Skeletal muscle satellite cell (primary cell): ENCODE measurements at regions not wholly inside any gene's neighbourhood (a gene's known extent, or its start where the extent isn't known, plus 50 kb on each side); places are given as distances from the start of the nearest gene placed in this dataset.
"Not testable (repeated sequence)": the region's sequence is repeated elsewhere in the genome, so short reads cannot be mapped to it uniquely, and the experiment has no call there.

Experiments used
- H3K27me3 ChIP-seq: 2 replicates; pipeline ENCODE4 v1.7.0; 2013; ENCODE audit warnings: low read length; ENCODE audit not compliant: control insufficient read depth, insufficient read depth
- H3K36me3 ChIP-seq: 2 replicates; pipeline ENCODE4 v1.7.0; 2013; ENCODE audit warnings: mild to moderate bottlenecking, control low read depth, low read length; ENCODE audit not compliant: insufficient read depth
- H3K4me1 ChIP-seq: 2 replicates; pipeline ENCODE4 v1.7.0; 2013; ENCODE audit warnings: low read length; ENCODE audit not compliant: control insufficient read depth, insufficient read depth
- H3K4me2 ChIP-seq: 2 replicates; pipeline ENCODE4 v1.7.0; 2013; ENCODE audit warnings: mild to moderate bottlenecking, low read length
- H3K4me3 ChIP-seq: 2 replicates; pipeline ENCODE4 v1.7.0; 2013; ENCODE audit warnings: low read length
- H3K9ac ChIP-seq: 2 replicates; pipeline ENCODE4 v1.7.0; 2013; ENCODE audit warnings: mild to moderate bottlenecking, low read depth, low read length, moderate library complexity
- H3K9me3 ChIP-seq: replicated peaks from 2 replicates; pipeline ENCODE4 v1.7.0; 2013; ENCODE audit warnings: mild to moderate bottlenecking, control low read depth, low read length

DNA sequence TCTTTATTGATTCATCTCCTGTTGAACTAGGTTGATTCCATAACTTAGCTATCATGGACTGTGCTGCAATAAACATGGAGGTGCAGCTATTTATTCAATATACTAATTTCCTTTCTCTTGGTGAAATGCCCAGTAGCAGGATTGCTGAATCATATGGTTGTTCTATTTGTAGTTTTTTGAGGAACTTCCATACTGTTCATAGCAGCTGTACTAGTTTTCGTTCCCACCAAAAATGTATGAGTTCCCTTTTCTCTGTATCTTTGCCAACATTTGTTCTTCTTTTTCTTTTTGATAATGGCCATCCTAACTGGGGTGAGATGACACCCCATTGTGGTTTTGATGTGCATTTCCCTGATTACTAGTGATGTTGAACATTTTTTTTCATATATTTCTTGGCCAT is 87.2 kb upstream of the NAV2 start:
- peaks cover 44% of the 10 kb centered on the region for H3K4me1 ChIP-seq
- H3K9me3 ChIP-seq = no peaks in the 10 kb centered on the region
- H3K27me3 ChIP-seq = no peaks in the 10 kb centered on the region
- no peak overlapping the region for H3K4me3 ChIP-seq
- H3K9ac ChIP-seq = no peak overlapping the region
- peaks cover 28% of the 10 kb centered on the region for H3K36me3 ChIP-seq
- H3K4me2 ChIP-seq = peak overlapping the region; percentile 1

DNA sequence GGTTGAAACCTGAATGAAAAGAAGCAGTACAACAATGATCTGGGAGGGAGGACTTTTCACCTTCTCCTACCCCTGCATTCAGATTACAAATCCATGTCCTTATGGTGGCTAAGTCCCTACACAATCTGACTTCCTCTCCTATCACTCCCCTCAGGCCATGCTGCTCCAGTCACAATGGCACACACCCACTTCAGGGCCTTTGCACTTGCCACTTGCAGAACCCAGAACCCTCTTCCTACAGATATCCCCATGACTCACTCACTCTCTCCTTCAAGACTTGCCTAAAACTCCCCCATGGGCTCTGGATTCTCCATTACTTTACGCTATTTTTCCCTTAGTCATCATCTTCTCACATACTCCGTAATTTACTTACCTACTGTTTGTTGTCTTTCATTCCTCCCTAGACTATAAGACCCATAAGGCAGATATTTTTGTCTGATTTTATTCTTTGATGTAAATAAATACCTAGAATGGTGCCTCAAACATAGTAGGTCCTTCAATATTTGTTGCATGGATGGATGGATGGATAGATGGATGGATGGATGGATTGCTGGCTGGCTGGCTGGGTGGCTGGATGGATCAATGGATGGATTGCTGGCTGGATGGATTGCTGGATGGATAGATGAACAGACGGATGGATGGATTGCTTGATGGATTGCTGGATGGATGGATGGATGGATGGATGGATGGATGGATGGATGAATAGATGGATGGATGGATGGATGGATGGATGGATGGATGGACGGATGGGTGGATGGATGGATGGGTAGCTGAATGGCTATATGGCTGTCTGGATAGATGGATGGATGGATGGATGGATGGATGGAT is 94.7 kb upstream of the NAV2 start:
- Histone ChIP-seq H3K4me3 (no peak overlapping the region), H3K36me3 (peaks cover 34% of the 10 kb centered on the region), H3K9me3 (no peaks in the 10 kb centered on the region), H3K9ac (no peak overlapping the region), H3K4me2 (no peak overlapping the region), H3K4me1 (peaks cover 26% of the 10 kb centered on the region), H3K27me3 (no peaks in the 10 kb centered on the region)

DNA sequence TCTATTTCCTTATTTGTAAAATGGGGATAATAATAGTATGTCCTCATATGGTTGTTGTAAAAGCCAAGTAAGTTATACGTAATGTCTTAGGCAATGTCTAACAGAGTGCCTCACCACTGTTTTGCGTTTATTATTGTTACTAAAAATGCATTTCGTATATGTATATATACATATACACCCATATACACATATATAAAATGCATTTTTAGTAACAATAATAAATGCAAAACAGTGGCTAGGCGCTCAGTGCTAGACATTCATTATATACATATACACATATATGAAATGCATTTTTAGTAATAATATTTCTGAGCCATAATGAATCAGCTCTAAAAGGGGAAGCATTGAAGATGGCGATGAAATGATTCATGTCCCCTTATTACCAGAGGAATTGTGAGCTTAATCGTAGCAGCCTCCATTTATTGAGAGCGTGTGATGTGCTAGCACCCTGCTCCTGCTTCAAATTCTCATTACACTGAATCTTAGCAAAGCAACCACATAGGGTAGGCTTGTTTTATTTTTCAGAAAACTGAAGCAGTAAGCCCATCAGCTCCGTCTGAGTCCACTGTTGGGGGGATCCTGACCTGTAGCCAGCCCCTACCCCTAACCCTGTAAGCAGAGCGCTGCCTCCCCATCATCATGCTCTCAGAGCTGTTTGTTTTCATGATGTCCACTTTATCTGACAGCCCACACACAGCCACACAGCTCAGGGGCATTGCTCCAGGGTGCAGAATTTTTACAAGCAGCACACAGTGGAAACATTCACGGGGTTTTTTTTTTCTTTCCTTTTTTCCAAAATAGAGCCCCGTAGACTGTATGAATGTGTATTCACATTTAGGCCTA is 97.1 kb upstream of the NAV2 start:
- Histone ChIP-seq H3K4me2 (no peak overlapping the region), H3K36me3 (peaks cover 51% of the 10 kb centered on the region), H3K27me3 (no peaks in the 10 kb centered on the region), H3K4me3 (no peak overlapping the region), H3K9ac (no peak overlapping the region), H3K9me3 (no peaks in the 10 kb centered on the region), H3K4me1 (peaks cover 26% of the 10 kb centered on the region)

- H3K9ac ChIP-seq = no peak overlapping the region
- peaks cover 26% of the 10 kb centered on the region for H3K4me1 ChIP-seq
- no peak overlapping the region for H3K4me3 ChIP-seq
- no peaks in the 10 kb centered on the region for H3K27me3 ChIP-seq
- peaks cover 60% of the 10 kb centered on the region for H3K36me3 ChIP-seq
- no peak overlapping the region for H3K4me2 ChIP-seq
- H3K9me3 ChIP-seq = no peaks in the 10 kb centered on the region
These were observed 98.2 kb upstream of the NAV2 start for GRCh38 chr11:19614370-19614940.

GRCh38 chr11:19612025-19612424 is 100.6 kb upstream of the NAV2 start:
- H3K9me3 ChIP-seq, H3K9ac ChIP-seq, H3K27me3 ChIP-seq, H3K4me3 ChIP-seq, H3K4me2 ChIP-seq: not testable (repeated sequence)
- peaks cover 73% of the 10 kb centered on the region for H3K36me3 ChIP-seq
- peaks cover 41% of the 10 kb centered on the region for H3K4me1 ChIP-seq

- H3K36me3 ChIP-seq = peaks cover 69% of the 10 kb centered on the region
- no peaks in the 10 kb centered on the region for H3K9me3 ChIP-seq
- H3K27me3 ChIP-seq = no peaks in the 10 kb centered on the region
- H3K4me3 ChIP-seq = no peak overlapping the region
- H3K4me2 ChIP-seq = peak overlapping the region; percentile 42
- H3K9ac ChIP-seq = no peak overlapping the region
- H3K4me1 ChIP-seq = peaks cover 57% of the 10 kb centered on the region
These were observed 104.8 kb upstream of the NAV2 start for GRCh38 chr11:19607656-19608360.

DNA sequence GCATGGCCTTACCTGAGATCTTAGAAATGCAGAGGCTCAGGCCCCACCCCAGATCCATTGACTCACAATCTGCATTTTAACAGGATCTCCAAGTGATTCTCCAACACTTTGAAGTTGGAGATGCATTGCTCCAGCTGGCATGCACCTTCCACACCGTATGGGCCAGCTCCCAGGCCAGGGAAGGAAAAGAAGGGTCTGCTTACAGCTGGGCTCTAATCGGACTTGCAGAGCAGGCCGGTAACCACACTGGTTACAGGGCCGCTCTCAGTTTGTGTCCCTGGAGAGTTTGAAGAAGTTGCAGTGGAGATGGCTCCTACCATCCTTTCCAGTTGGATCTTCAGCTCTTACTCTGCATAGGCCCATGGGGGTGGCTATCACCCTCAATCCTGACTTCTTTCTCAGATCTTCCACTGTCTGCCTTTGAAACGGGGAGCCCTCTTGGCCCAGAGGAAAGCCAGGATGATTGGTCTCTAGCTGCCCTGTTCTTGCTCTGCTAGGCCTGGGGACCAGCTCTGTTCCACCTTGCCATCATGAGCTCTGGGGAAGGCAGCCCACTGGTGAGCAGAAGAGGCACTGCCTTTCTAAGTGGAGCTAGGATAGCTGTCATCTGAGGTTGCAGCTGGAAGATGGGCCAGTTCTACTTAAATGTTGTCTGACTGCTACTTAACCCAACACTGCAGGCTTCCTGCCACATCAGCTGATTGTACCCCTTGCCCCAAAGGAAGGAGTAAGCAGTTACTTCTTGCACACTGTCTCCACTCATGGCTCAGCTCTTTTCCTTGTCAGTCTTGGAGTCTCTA is 105.6 kb upstream of the NAV2 start:
- Histone ChIP-seq H3K36me3 (peaks cover 70% of the 10 kb centered on the region), H3K27me3 (no peaks in the 10 kb centered on the region), H3K4me2 (peak overlapping the region; percentile 42), H3K9ac (no peak overlapping the region), H3K4me1 (peaks cover 65% of the 10 kb centered on the region), H3K9me3 (no peaks in the 10 kb centered on the region), H3K4me3 (no peak overlapping the region)

GRCh38 chr11:19605520-19606371 is 106.9 kb upstream of the NAV2 start:
- Histone ChIP-seq H3K9me3 (no peaks in the 10 kb centered on the region), H3K27me3 (no peaks in the 10 kb centered on the region), H3K4me1 (peaks cover 78% of the 10 kb centered on the region), H3K9ac (peak overlapping the region; percentile 31), H3K4me3 (peak overlapping the region; percentile 11), H3K36me3 (peaks cover 70% of the 10 kb centered on the region), H3K4me2 (peak overlapping the region; percentile 42)

GRCh38 chr11:19604679-19605375 is 107.8 kb upstream of the NAV2 start:
- no peak overlapping the region for H3K4me3 ChIP-seq
- peaks cover 67% of the 10 kb centered on the region for H3K36me3 ChIP-seq
- H3K4me2 ChIP-seq = peak overlapping the region; percentile 42
- peaks cover 86% of the 10 kb centered on the region for H3K4me1 ChIP-seq
- H3K9me3 ChIP-seq = no peaks in the 10 kb centered on the region
- no peak overlapping the region for H3K9ac ChIP-seq
- H3K27me3 ChIP-seq = no peaks in the 10 kb centered on the region
